ENCODE measurements at regions not wholly inside any gene's neighbourhood (a gene's known extent, or its start where the extent isn't known, plus 50 kb on each side); places are given as distances from the start of the nearest gene placed in this dataset.

DNA sequence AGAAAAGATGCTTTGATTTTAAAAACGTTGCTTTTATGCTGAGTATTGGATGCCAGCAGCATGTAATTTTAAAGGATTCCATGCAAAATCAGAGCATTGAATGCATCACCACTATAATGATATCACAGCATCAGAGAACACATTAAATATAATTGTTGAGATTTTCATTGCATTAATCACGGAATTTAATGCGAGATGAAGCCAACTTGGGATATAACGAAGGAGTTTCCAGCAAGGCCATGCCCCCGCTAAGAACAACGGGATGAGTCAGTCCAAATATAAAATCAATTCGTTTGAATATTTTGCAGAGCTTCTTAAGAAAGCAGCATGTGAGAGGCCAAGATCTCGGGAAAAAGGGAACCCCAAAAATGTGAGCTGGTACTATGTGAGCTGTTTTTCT, 423.4 kb upstream of the CHRM3 start:
- Histone ChIP-seq H3K27me3 (ENCODE audit: control insufficient read depth, insufficient read depth, low read length) (no peaks in the 10 kb centered on the region), H3K9me3 (ENCODE audit: control insufficient read depth, insufficient read depth, low read depth, low read length) (no peaks in the 10 kb centered on the region), H3K4me1 (ENCODE audit: control insufficient read depth, insufficient read depth, low read length) (peaks cover 4% of the 10 kb centered on the region; the same call in 1 of the 2 replicates), H3K9ac (ENCODE audit: low read length) (no peak overlapping the region), H3K36me3 (ENCODE audit: control insufficient read depth, insufficient read depth, low read length) (no peaks in the 10 kb centered on the region), H3K27ac (ENCODE audit: low read depth, low read length) (no peak overlapping the region), H3K4me3 (ENCODE audit: low read depth, low read length) (no peak overlapping the region)

DNA sequence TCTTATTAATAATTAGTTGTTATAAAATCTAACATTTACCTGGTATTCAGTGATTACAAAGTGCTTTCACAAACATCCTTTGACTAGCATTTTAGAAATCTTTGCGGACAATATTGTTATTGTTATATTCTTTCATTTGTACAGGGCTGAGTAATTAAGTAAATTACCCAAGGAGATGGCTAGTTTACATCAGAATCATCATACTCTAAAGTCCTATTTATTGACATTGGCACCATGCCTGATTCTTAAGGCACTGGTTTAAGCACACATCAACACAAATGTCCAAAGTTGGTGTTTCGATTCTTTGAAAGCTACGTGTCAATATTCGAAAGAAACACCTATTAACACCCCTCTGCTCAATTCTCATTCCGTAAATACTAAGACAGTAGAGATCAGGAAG, 424.6 kb upstream of the CHRM3 start:
- H3K9me3 ChIP-seq (ENCODE audit: control insufficient read depth, insufficient read depth, low read depth, low read length) = no peaks in the 10 kb centered on the region
- H3K4me1 ChIP-seq (ENCODE audit: control insufficient read depth, insufficient read depth, low read length) = peaks cover 4% of the 10 kb centered on the region; the same call in 1 of the 2 replicates
- H3K4me3 ChIP-seq (ENCODE audit: low read depth, low read length) = no peak overlapping the region
- no peaks in the 10 kb centered on the region for H3K27me3 ChIP-seq (ENCODE audit: control insufficient read depth, insufficient read depth, low read length)
- no peaks in the 10 kb centered on the region for H3K36me3 ChIP-seq (ENCODE audit: control insufficient read depth, insufficient read depth, low read length)
- no peak overlapping the region for H3K9ac ChIP-seq (ENCODE audit: low read length)
- H3K27ac ChIP-seq (ENCODE audit: low read depth, low read length) = no peak overlapping the region

DNA sequence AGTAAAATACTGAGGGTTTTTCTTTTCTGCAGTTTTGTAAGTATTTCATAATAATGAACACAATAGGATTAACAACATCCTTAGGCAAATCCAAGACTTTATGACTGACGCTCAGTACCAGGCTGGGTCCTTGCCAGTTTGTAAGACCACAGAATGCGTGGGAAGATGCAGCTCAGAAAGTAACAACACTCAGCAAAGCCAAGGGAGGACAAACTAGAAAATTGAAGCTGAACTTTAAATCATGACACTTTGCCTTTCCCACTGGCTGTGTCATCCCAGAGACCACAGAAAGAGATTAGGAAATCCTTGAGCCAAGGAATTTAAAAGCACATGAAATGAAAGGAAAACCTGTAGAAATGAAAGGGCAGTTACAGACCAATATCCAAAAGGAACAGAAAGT, 426.3 kb upstream of the CHRM3 start:
- no peak overlapping the region for H3K27ac ChIP-seq (ENCODE audit: low read depth, low read length)
- H3K9me3 ChIP-seq (ENCODE audit: control insufficient read depth, insufficient read depth, low read depth, low read length) = no peaks in the 10 kb centered on the region
- H3K4me1 ChIP-seq (ENCODE audit: control insufficient read depth, insufficient read depth, low read length) = peaks cover 4% of the 10 kb centered on the region; the same call in 1 of the 2 replicates
- no peaks in the 10 kb centered on the region for H3K27me3 ChIP-seq (ENCODE audit: control insufficient read depth, insufficient read depth, low read length)
- H3K4me3 ChIP-seq (ENCODE audit: low read depth, low read length) = no peak overlapping the region
- no peak overlapping the region for H3K9ac ChIP-seq (ENCODE audit: low read length)
- no peaks in the 10 kb centered on the region for H3K36me3 ChIP-seq (ENCODE audit: control insufficient read depth, insufficient read depth, low read length)

DNA sequence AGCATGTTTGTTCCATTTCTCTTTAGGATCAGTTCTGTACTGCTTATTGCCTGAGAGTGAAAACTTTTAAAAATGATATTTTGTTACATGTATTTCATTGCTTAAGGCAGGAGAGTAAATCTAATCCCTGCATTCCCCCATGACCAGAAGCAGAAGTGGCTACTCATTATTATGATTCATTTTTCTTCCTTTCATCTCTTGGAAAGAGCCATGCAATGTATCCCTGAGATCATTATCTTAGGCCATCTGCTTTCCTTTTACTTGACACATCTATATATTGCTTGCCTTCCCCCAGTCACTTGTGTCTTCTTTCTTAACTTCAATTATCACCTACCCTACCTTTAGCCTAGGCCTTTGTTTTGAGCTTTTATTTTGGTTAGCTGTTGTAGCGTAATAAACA, 430.4 kb upstream of the CHRM3 start:
- no peaks in the 10 kb centered on the region for H3K27me3 ChIP-seq (ENCODE audit: control insufficient read depth, insufficient read depth, low read length)
- H3K4me3 ChIP-seq (ENCODE audit: low read depth, low read length) = no peak overlapping the region
- no peak overlapping the region for H3K27ac ChIP-seq (ENCODE audit: low read depth, low read length)
- H3K36me3 ChIP-seq (ENCODE audit: control insufficient read depth, insufficient read depth, low read length) = no peaks in the 10 kb centered on the region
- peaks cover 4% of the 10 kb centered on the region; the same call in 1 of the 2 replicates for H3K4me1 ChIP-seq (ENCODE audit: control insufficient read depth, insufficient read depth, low read length)
- no peak overlapping the region for H3K9ac ChIP-seq (ENCODE audit: low read length)
- H3K9me3 ChIP-seq (ENCODE audit: control insufficient read depth, insufficient read depth, low read depth, low read length) = no peaks in the 10 kb centered on the region

DNA sequence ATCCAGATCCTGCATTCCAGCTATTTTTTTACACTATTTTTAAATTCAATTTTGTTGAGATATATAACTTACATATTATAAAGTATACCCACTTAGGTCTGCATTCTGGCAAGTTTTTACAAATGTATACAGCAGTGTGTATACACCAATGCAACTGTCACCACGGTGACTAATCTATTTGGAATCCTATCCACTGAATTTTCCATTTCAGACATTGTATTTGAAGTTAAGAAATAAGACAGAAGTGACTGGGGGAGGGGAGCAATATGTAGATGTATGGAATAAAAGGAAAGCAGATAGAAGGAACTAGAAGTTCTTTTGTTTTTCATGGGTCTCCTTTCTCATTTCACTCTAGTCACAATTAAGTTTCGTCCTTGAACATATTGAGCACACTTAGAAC, 431.5 kb upstream of the CHRM3 start:
- Histone ChIP-seq H3K36me3 (ENCODE audit: control insufficient read depth, insufficient read depth, low read length) (no peaks in the 10 kb centered on the region), H3K27ac (ENCODE audit: low read depth, low read length) (no peak overlapping the region), H3K9ac (ENCODE audit: low read length) (no peak overlapping the region), H3K9me3 (ENCODE audit: control insufficient read depth, insufficient read depth, low read depth, low read length) (no peaks in the 10 kb centered on the region), H3K4me1 (ENCODE audit: control insufficient read depth, insufficient read depth, low read length) (no peaks in the 10 kb centered on the region), H3K27me3 (ENCODE audit: control insufficient read depth, insufficient read depth, low read length) (no peaks in the 10 kb centered on the region), H3K4me3 (ENCODE audit: low read depth, low read length) (no peak overlapping the region)

DNA sequence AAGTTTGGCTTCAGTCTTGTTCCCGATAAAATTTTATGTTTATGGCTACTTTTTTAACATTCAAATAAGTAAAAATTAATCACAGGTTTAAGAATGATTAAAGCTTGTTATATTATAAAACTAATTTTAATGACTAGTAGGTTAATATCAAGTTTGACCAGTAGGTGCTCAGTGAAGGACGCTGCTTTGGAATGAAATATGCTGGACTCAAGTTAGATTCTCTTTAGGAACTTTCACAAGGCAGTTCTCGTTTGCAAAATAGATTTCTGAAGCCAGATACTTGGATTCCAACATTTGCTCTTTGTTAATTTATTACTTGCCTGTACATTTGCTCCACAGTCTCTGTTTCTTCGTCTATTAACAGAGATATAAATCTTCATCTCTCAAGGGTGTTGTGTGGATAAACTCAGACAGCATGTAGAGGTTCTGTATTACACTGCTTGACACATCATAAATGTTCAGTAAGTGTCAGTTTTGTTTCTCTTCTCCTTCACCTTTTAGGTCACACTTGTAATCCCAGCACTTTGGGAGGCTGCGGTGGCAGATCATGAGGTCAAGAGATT, 432.8 kb upstream of the CHRM3 start:
- Histone ChIP-seq H3K4me3 (ENCODE audit: low read depth, low read length) (no peak overlapping the region), H3K27me3 (ENCODE audit: control insufficient read depth, insufficient read depth, low read length) (no peaks in the 10 kb centered on the region)

DNA sequence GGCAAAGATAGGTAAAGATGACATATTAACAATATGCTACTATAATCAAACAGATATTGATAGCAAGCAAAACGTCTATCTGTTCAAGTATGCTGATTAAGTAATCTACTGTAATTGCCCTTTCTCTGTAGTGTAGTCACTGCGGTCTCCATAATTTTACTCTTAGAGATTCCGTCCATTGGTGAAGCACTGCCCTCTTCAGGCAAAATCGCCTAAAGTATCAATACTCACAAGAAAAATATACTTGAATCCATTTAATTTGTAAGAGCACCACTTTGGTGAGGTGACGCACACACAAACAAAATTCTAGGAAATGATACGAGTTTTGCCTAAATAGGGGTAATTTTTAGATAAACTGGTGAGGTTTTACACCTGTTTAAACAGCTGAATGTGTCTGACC, 434.6 kb upstream of the CHRM3 start:
- no peaks in the 10 kb centered on the region for H3K9me3 ChIP-seq (ENCODE audit: control insufficient read depth, insufficient read depth, low read depth, low read length)
- no peak overlapping the region for H3K27ac ChIP-seq (ENCODE audit: low read depth, low read length)
- H3K27me3 ChIP-seq (ENCODE audit: control insufficient read depth, insufficient read depth, low read length) = no peaks in the 10 kb centered on the region
- H3K4me1 ChIP-seq (ENCODE audit: control insufficient read depth, insufficient read depth, low read length) = no peaks in the 10 kb centered on the region
- H3K9ac ChIP-seq (ENCODE audit: low read length) = no peak overlapping the region
- no peak overlapping the region for H3K4me3 ChIP-seq (ENCODE audit: low read depth, low read length)
- H3K36me3 ChIP-seq (ENCODE audit: control insufficient read depth, insufficient read depth, low read length) = no peaks in the 10 kb centered on the region

More for the DNA sequence above, 432.8 kb upstream of the CHRM3 start:
- Histone ChIP-seq H3K4me1 (ENCODE audit: control insufficient read depth, insufficient read depth, low read length) (no peaks in the 10 kb centered on the region), H3K9me3 (ENCODE audit: control insufficient read depth, insufficient read depth, low read depth, low read length) (no peaks in the 10 kb centered on the region), H3K36me3 (ENCODE audit: control insufficient read depth, insufficient read depth, low read length) (no peaks in the 10 kb centered on the region), H3K9ac (ENCODE audit: low read length) (no peak overlapping the region), H3K27ac (ENCODE audit: low read depth, low read length) (no peak overlapping the region)

DNA sequence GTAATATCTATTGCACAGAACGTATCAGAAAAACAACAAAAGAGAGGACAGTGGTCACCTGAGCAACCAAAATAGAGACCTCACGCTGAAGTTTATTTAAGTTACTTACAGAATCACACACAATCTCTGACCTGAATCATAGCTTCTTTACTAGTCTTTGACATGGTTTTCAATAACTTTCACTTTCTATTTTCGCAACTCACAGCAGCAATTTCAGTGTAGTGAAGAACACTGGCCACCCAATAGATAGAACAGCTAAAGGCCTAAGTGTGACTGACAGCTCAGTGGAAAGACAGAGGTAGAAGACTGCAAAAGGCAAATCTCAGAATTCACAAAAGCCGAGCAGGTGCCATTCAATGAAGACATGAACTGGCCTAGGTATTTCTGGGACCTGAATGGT, 435.6 kb upstream of the CHRM3 start:
- H3K9ac ChIP-seq (ENCODE audit: low read length) = no peak overlapping the region
- H3K9me3 ChIP-seq (ENCODE audit: control insufficient read depth, insufficient read depth, low read depth, low read length) = no peaks in the 10 kb centered on the region
- H3K36me3 ChIP-seq (ENCODE audit: control insufficient read depth, insufficient read depth, low read length) = no peaks in the 10 kb centered on the region
- H3K4me1 ChIP-seq (ENCODE audit: control insufficient read depth, insufficient read depth, low read length) = no peaks in the 10 kb centered on the region
- no peak overlapping the region for H3K27ac ChIP-seq (ENCODE audit: low read depth, low read length)
- H3K27me3 ChIP-seq (ENCODE audit: control insufficient read depth, insufficient read depth, low read length) = no peaks in the 10 kb centered on the region
- H3K4me3 ChIP-seq (ENCODE audit: low read depth, low read length) = no peak overlapping the region

DNA sequence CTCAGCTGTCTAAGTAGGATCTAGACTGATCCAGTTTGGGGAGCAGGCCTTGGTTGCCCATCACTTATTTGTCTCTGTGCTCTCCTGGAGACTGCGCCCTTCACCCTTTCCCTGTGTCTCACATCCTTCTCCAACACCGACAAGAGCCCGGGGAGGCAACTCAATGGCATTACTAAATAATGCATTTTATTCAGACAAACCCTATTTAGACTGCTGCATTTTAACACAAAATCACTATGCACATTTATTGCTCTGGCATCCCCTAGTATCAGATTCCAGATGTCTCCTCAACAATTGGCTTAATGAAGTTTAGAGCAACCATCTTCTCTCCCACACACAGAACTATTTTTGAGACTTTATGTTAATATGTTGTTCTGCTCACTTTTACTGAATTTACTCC, 436.4 kb upstream of the CHRM3 start:
- Histone ChIP-seq H3K27ac (ENCODE audit: low read depth, low read length) (no peak overlapping the region), H3K9ac (ENCODE audit: low read length) (no peak overlapping the region), H3K9me3 (ENCODE audit: control insufficient read depth, insufficient read depth, low read depth, low read length) (peaks cover 3% of the 10 kb centered on the region; the same call in 1 of the 2 replicates), H3K27me3 (ENCODE audit: control insufficient read depth, insufficient read depth, low read length) (no peaks in the 10 kb centered on the region), H3K36me3 (ENCODE audit: control insufficient read depth, insufficient read depth, low read length) (no peaks in the 10 kb centered on the region), H3K4me3 (ENCODE audit: low read depth, low read length) (no peak overlapping the region), H3K4me1 (ENCODE audit: control insufficient read depth, insufficient read depth, low read length) (no peaks in the 10 kb centered on the region)

DNA sequence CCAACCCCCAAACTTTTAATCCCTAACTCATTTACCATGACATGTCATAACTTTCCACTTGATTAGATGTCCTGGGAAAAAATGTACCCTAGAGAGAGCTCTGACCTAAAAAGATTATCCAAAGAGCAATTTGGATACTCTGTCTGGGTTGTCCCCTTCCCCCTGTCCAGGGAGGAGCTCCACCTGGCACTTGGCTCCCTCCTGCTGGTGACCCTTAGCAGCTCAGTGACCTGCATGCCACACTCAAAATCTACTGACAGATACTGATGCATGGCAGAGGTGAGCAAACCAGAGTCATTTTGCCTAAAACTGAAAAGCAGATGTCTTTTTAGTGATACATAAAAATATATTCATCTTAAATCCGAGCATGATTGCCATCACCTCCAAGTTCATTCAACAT, 442.3 kb upstream of the CHRM3 start:
- H3K27me3 ChIP-seq (ENCODE audit: control insufficient read depth, insufficient read depth, low read length) = no peaks in the 10 kb centered on the region
- H3K36me3 ChIP-seq (ENCODE audit: control insufficient read depth, insufficient read depth, low read length) = no peaks in the 10 kb centered on the region
- H3K9ac ChIP-seq (ENCODE audit: low read length) = no peak overlapping the region

DNA sequence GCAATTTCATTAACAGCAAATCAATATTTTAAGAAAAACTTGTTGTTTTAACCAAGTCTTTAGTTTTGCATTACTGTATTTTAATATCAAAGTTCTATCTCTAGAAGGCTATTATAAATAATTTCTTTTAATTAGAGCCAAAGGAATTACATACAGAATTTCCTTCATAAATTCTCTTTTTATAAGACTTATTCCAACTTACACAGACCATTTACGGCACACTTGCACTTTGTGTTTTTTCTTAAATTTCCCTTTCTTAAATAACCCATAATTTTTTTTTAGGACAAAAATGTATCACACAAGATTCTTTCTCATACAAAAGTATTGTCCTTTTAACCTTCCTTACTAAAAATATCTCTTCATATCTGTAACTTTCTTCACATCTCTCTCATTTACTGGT, 458.5 kb upstream of the CHRM3 start:
- Histone ChIP-seq H3K27ac (ENCODE audit: low read depth, low read length) (no peak overlapping the region), H3K9me3 (ENCODE audit: control insufficient read depth, insufficient read depth, low read depth, low read length) (peaks cover 31% of the 10 kb centered on the region), H3K4me3 (ENCODE audit: low read depth, low read length) (no peak overlapping the region), H3K27me3 (ENCODE audit: control insufficient read depth, insufficient read depth, low read length) (no peaks in the 10 kb centered on the region), H3K36me3 (ENCODE audit: control insufficient read depth, insufficient read depth, low read length) (no peaks in the 10 kb centered on the region), H3K4me1 (ENCODE audit: control insufficient read depth, insufficient read depth, low read length) (no peaks in the 10 kb centered on the region), H3K9ac (ENCODE audit: low read length) (no peak overlapping the region)

More for the DNA sequence above, 442.3 kb upstream of the CHRM3 start:
- no peak overlapping the region for H3K4me3 ChIP-seq (ENCODE audit: low read depth, low read length)
- no peak overlapping the region for H3K27ac ChIP-seq (ENCODE audit: low read depth, low read length)
- peaks cover 7% of the 10 kb centered on the region; the same call in 1 of the 2 replicates for H3K9me3 ChIP-seq (ENCODE audit: control insufficient read depth, insufficient read depth, low read depth, low read length)
- H3K4me1 ChIP-seq (ENCODE audit: control insufficient read depth, insufficient read depth, low read length) = no peaks in the 10 kb centered on the region

DNA sequence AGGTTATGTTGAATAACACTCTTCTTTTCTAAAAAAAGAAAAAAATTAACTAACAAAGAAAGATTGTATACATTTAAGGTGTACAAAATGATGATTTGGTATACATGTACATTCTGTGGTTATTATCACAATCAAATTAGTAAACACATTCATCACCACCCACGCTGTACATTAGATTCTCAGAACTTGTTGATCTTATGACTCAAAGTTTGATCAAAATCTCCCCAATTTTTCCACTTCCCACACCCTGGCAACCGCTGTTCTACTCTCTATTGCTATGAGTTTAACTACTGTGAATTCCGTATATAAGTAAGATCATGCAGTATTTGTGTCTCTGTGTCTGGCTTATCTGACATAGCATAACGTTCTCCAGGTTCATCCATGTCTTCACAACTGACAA, 469.5 kb upstream of the CHRM3 start:
- H3K27me3 ChIP-seq (ENCODE audit: control insufficient read depth, insufficient read depth, low read length) = no peaks in the 10 kb centered on the region
- H3K4me1 ChIP-seq (ENCODE audit: control insufficient read depth, insufficient read depth, low read length) = no peaks in the 10 kb centered on the region
- H3K9ac ChIP-seq (ENCODE audit: low read length) = no peak overlapping the region
- no peak overlapping the region for H3K27ac ChIP-seq (ENCODE audit: low read depth, low read length)
- no peak overlapping the region for H3K4me3 ChIP-seq (ENCODE audit: low read depth, low read length)
- H3K36me3 ChIP-seq (ENCODE audit: control insufficient read depth, insufficient read depth, low read length) = no peaks in the 10 kb centered on the region
- H3K9me3 ChIP-seq (ENCODE audit: control insufficient read depth, insufficient read depth, low read depth, low read length) = no peaks in the 10 kb centered on the region

All from HUES6 (cell line).